Left forelimb (tissue), 1 donor: ENCODE measurements at regions not wholly inside any gene's neighbourhood (a gene's known extent, or its start where the extent isn't known, plus 50 kb on each side); places are given as distances from the start of the nearest gene placed in this dataset.
"Not testable (repeated sequence)": the region's sequence is repeated elsewhere in the genome, so short reads cannot be mapped to it uniquely, and the experiment has no call there.

Source experiments
- DNase-seq: peaks from one replicate; pipeline ENCODE4 v3.0.0-alpha.2; 2018; ENCODE audit warnings: low spot score

GRCh38 chr22:22977479-22978200 is 90.0 kb downstream of the IGLL5 start:
- no peak for DNase-seq

GRCh38 chr22:22978637-22979036 is 91.0 kb downstream of the IGLL5 start:
- DNase-seq: no peak

- DNase-seq: no peak
Measured at GRCh38 chr22:22979121-22979724, 91.1 kb upstream of the GNAZ start.

GRCh38 chr22:22979954-22980353 is 90.4 kb upstream of the GNAZ start:
- no peak for DNase-seq

GRCh38 chr22:22981670-22982571 is 88.4 kb upstream of the GNAZ start:
- DNase-seq: no peak

GRCh38 chr22:22982616-22983015 is 87.7 kb upstream of the GNAZ start:
- no peak for DNase-seq

- DNase-seq: no peak
Measured at GRCh38 chr22:22983123-22983522, 87.2 kb upstream of the GNAZ start.

- no peak for DNase-seq
Measured at GRCh38 chr22:22983816-22984215, 86.5 kb upstream of the GNAZ start.

GRCh38 chr22:22984967-22985366 is 85.4 kb upstream of the GNAZ start:
- DNase-seq: no peak

- no peak for DNase-seq
Measured at GRCh38 chr22:22986008-22986407, 84.3 kb upstream of the GNAZ start.

GRCh38 chr22:22986640-22987039 is 83.7 kb upstream of the GNAZ start:
- DNase-seq: no peak

GRCh38 chr22:22988150-22988549 is 82.2 kb upstream of the GNAZ start:
- no peak for DNase-seq

GRCh38 chr22:22988785-22989184 is 81.5 kb upstream of the GNAZ start:
- no peak for DNase-seq

- no peak for DNase-seq
Measured at GRCh38 chr22:22989856-22990255, 80.5 kb upstream of the GNAZ start.

- not testable (repeated sequence) for DNase-seq
Measured at GRCh38 chr22:22990711-22991505, 79.4 kb upstream of the GNAZ start.

- no peak for DNase-seq
Measured at GRCh38 chr22:22992474-22992873, 77.8 kb upstream of the GNAZ start.

GRCh38 chr22:22993184-22993583 is 77.1 kb upstream of the GNAZ start:
- DNase-seq: no peak

GRCh38 chr22:22995166-22995565 is 75.2 kb upstream of the GNAZ start:
- no peak for DNase-seq

GRCh38 chr22:22996511-22997261 is 73.6 kb upstream of the GNAZ start:
- DNase-seq: no peak

- no peak for DNase-seq
Measured at GRCh38 chr22:22997262-22997898, 72.9 kb upstream of the GNAZ start.

GRCh38 chr22:22997988-22998387 is 72.3 kb upstream of the GNAZ start:
- no peak for DNase-seq
